H1 (cell line): ENCODE measurements at regions not wholly inside any gene's neighbourhood (a gene's known extent, or its start where the extent isn't known, plus 50 kb on each side); places are given as distances from the start of the nearest gene placed in this dataset.

Experiments
- ASH2L ChIP-seq: fragments of 200-600, 300-600 bp; sonication (generic); IDR thresholded peaks from one replicate; pipeline ENCODE4 v1.7.1; 2017; ENCODE audit warnings: low read length
- CBX5 ChIP-seq: fragments of 300-800, 300-1000 bp; sonication (generic); IDR thresholded peaks from 2 replicates; pipeline ENCODE4 v1.7.1; 2016; ENCODE audit warnings: antibody characterized with exemption, low read length, low read depth
- CHD2 ChIP-seq: IDR thresholded peaks from 2 replicates; pipeline ENCODE4 v1.6.1; 2012; ENCODE audit warnings: low read length, improper control_type of control experiment
- CREB1 ChIP-seq: IDR thresholded peaks from 2 replicates; pipeline ENCODE4 v1.6.1; 2012; ENCODE audit warnings: inconsistent platforms
- CTBP2 ChIP-seq: IDR thresholded peaks from 2 replicates; pipeline ENCODE4 v1.7.0; 2011; ENCODE audit warnings: borderline replicate concordance, mild to moderate bottlenecking, moderate library complexity, mixed read lengths, low read length; ENCODE audit not compliant: insufficient read depth, insufficient read length
- EGR1 ChIP-seq: IDR thresholded peaks from 2 replicates; pipeline ENCODE4 v1.6.1; 2011; ENCODE audit warnings: low read depth, low read length, borderline replicate concordance
- EP300 ChIP-seq, 2 experiments: IDR thresholded peaks; 1 replicate in 1 of 2; 2 replicates in 1 of 2; pipeline ENCODE4 v1.6.1; 2011 to 2012; ENCODE audit warnings: low read depth in 2 of 2, low read length in 2 of 2, mild to moderate bottlenecking in 2 of 2, borderline replicate concordance in 1 of 2, inconsistent platforms in 1 of 2, moderate library complexity in 1 of 2
- EZH2 ChIP-seq: fragments of 200-600 bp; sonication (generic); IDR thresholded peaks from 2 replicates; pipeline ENCODE4 v1.7.1; 2012; ENCODE audit warnings: low read depth, mild to moderate bottlenecking, moderate library complexity, low read length, inconsistent platforms; ENCODE audit not compliant: severe bottlenecking
- HDAC6 ChIP-seq: IDR thresholded peaks from one replicate; pipeline ENCODE4 v1.7.1; 2012; ENCODE audit warnings: low read depth, mild to moderate bottlenecking, inconsistent platforms, low read length, moderate library complexity
- KDM5A ChIP-seq: fragments of 200-600 bp; IDR thresholded peaks from 2 replicates; pipeline ENCODE4 v1.7.1; 2012; ENCODE audit warnings: mild to moderate bottlenecking, low read length, inconsistent platforms, mixed read lengths
- PHF8 ChIP-seq: fragments of 200-600 bp; sonication (generic); conservative IDR thresholded peaks from 2 replicates; pipeline ENCODE4 v1.7.1; 2012; ENCODE audit warnings: low read depth, mild to moderate bottlenecking, inconsistent platforms, low read length, moderate library complexity
- POU5F1 ChIP-seq: IDR thresholded peaks from 2 replicates; pipeline ENCODE4 v1.6.1; 2011; ENCODE audit warnings: low read depth, mild to moderate bottlenecking, low read length, moderate library complexity
- RAD21 ChIP-seq, 2 experiments: IDR thresholded peaks in 1 of 2; conservative IDR thresholded peaks in 1 of 2; 2 replicates each; pipeline ENCODE4 v1.6.1; 2011; ENCODE audit warnings: low read depth in 2 of 2, low read length in 2 of 2, improper control_type of control experiment in 1 of 2, inconsistent platforms in 1 of 2, mild to moderate bottlenecking in 1 of 2, moderate library complexity in 1 of 2
- RFX5 ChIP-seq: IDR thresholded peaks from 2 replicates; pipeline ENCODE4 v1.6.1; 2011; ENCODE audit warnings: low read depth, low read length, improper control_type of control experiment, borderline replicate concordance
- RNF2 ChIP-seq: fragments of 200-900, 300-1000 bp; sonication (generic); IDR thresholded peaks from 2 replicates; pipeline ENCODE4 v1.7.1; 2016; ENCODE audit warnings: borderline replicate concordance, low read depth, mild to moderate bottlenecking, antibody characterized with exemption, low read length; ENCODE audit not compliant: poor library complexity, severe bottlenecking; ENCODE audit errors: missing control alignments
- TAF1 ChIP-seq: IDR thresholded peaks from 2 replicates; pipeline ENCODE4 v1.6.1; 2011; ENCODE audit warnings: mild to moderate bottlenecking, low read depth, low read length
- TAF7 ChIP-seq: optimal IDR thresholded peaks from 2 replicates; pipeline ENCODE3; 2011; ENCODE audit warnings: low read depth, mild to moderate bottlenecking, inconsistent platforms, low read length, moderate library complexity, borderline replicate concordance
- TCF12 ChIP-seq: IDR thresholded peaks from 2 replicates; pipeline ENCODE4 v1.6.1; 2011; ENCODE audit warnings: low read depth, mild to moderate bottlenecking, low read length

- no peak for TF ChIP-seq HDAC6
- no peak for TF ChIP-seq CREB1
- no peak for TF ChIP-seq TAF7
- no peak for TF ChIP-seq CBX5
- no peak for TF ChIP-seq POU5F1
- TF ChIP-seq EP300 (IDR thresholded peaks at IDR 0.05; ENCODE audit: borderline replicate concordance in 1 of 2, low read depth in 2 of 2, low read length in 2 of 2) = no peak
- no peak for TF ChIP-seq ASH2L
- no peak for TF ChIP-seq CHD2
- TF ChIP-seq EZH2 = no peak
- no peak for TF ChIP-seq RFX5
- no peak for TF ChIP-seq CTBP2
- TF ChIP-seq PHF8 = no peak
- TF ChIP-seq EGR1 = no peak
- TF ChIP-seq TCF12 = no peak
- TF ChIP-seq KDM5A = no peak
- no peak for TF ChIP-seq RAD21 (IDR thresholded peaks at IDR 0.05 in 1 of 2, conservative IDR thresholded peaks at IDR 0.05 in 1 of 2; ENCODE audit: low read depth in 2 of 2, low read length in 2 of 2)
- TF ChIP-seq RNF2 = no peak
- no peak for TF ChIP-seq TAF1
Observed at GRCh38 chr6:87939776-87940175, 107.9 kb upstream of the SPACA1 start (continued).
